Ishikawa (cell line): ENCODE measurements at regions not wholly inside any gene's neighbourhood (a gene's known extent, or its start where the extent isn't known, plus 50 kb on each side); places are given as distances from the start of the nearest gene placed in this dataset.

Experiments
- CEBPB ChIP-seq: IDR thresholded peaks from 2 replicates; pipeline ENCODE4 v1.6.1; 2012
- CREB1 ChIP-seq: IDR thresholded peaks from 2 replicates; pipeline ENCODE4 v1.6.1; 2012; ENCODE audit warnings: low read depth
- EGR1 ChIP-seq: IDR thresholded peaks from 2 replicates; pipeline ENCODE4 v1.6.1; 2012
- EP300 ChIP-seq: IDR thresholded peaks from 2 replicates; pipeline ENCODE4 v1.6.1; 2012; ENCODE audit warnings: borderline replicate concordance
- FOXM1 ChIP-seq: IDR thresholded peaks from 2 replicates; pipeline ENCODE4 v1.6.1; 2012; ENCODE audit warnings: low read depth, borderline replicate concordance
- MAX ChIP-seq: IDR thresholded peaks from 2 replicates; pipeline ENCODE4 v1.6.1; 2012
- NFIC ChIP-seq: IDR thresholded peaks from 2 replicates; pipeline ENCODE4 v1.6.1; 2012
- RAD21 ChIP-seq: IDR thresholded peaks from 2 replicates; pipeline ENCODE4 v1.6.1; 2012; ENCODE audit warnings: low read depth
- REST ChIP-seq: IDR thresholded peaks from 2 replicates; pipeline ENCODE4 v1.6.1; 2012; ENCODE audit warnings: low read depth, mild to moderate bottlenecking
- TAF1 ChIP-seq: IDR thresholded peaks from 2 replicates; pipeline ENCODE4 v1.6.1; 2012; ENCODE audit warnings: low read depth, mild to moderate bottlenecking
- TCF12 ChIP-seq: IDR thresholded peaks from 2 replicates; pipeline ENCODE4 v1.6.1; 2012; ENCODE audit warnings: low read depth
- TEAD4 ChIP-seq: IDR thresholded peaks from 2 replicates; pipeline ENCODE4 v1.6.1; 2012
- USF1 ChIP-seq: IDR thresholded peaks from 2 replicates; pipeline ENCODE4 v1.6.1; 2012
- YY1 ChIP-seq: IDR thresholded peaks from 2 replicates; pipeline ENCODE4 v1.6.1; 2012; ENCODE audit warnings: low read depth
- ZBTB7A ChIP-seq: IDR thresholded peaks from 2 replicates; pipeline ENCODE4 v1.6.1; 2012; ENCODE audit warnings: low read depth

GRCh38 chr6:44060612-44061374 is 66.5 kb downstream of the MRPL14 start:
- TF ChIP-seq TAF1 (no peak), YY1 (no peak), EP300 (no peak), MAX (no peak), CEBPB (no peak), TEAD4 (no peak), ZBTB7A (no peak), CREB1 (no peak), NFIC (no peak), TCF12 (no peak), REST (no peak), RAD21 (no peak), USF1 (no peak), EGR1 (no peak), FOXM1 (no peak)

- TF ChIP-seq TAF1 (no peak), REST (no peak), MAX (no peak), EP300 (no peak), YY1 (no peak), TEAD4 (no peak), CREB1 (no peak), EGR1 (no peak), CEBPB (no peak), USF1 (no peak), RAD21 (no peak), TCF12 (no peak), NFIC (no peak), ZBTB7A (no peak), FOXM1 (no peak)
Observed at GRCh38 chr6:44059359-44060346, 67.6 kb downstream of the MRPL14 start.

GRCh38 chr6:44058617-44059358 is 68.5 kb downstream of the MRPL14 start:
- no peak for TF ChIP-seq EP300

- TF ChIP-seq YY1 (no peak), MAX (no peak), CREB1 (no peak), ZBTB7A (no peak), TAF1 (no peak), FOXM1 (no peak), TEAD4 (no peak), USF1 (no peak), TCF12 (no peak)
Observed at GRCh38 chr6:44057931-44058616, 69.2 kb downstream of the MRPL14 start.
